Rectal smooth muscle tissue (tissue), 1 donor: ENCODE measurements at regions not wholly inside any gene's neighbourhood (a gene's known extent, or its start where the extent isn't known, plus 50 kb on each side); places are given as distances from the start of the nearest gene placed in this dataset.
"Not testable (repeated sequence)": the region's sequence is repeated elsewhere in the genome, so short reads cannot be mapped to it uniquely, and the experiment has no call there.

Experiments used
- H3K27ac ChIP-seq: one replicate; pipeline ENCODE4 v1.7.0; 2013; ENCODE audit warnings: low read depth, low read length, inconsistent platforms
- H3K27me3 ChIP-seq: one replicate; pipeline ENCODE4 v1.7.0; 2013; ENCODE audit warnings: low read length; ENCODE audit not compliant: control insufficient read depth, insufficient read depth
- H3K36me3 ChIP-seq: one replicate; pipeline ENCODE4 v1.7.0; 2013; ENCODE audit warnings: low read length; ENCODE audit not compliant: control insufficient read depth, insufficient read depth
- H3K4me1 ChIP-seq: one replicate; pipeline ENCODE4 v1.7.0; 2013; ENCODE audit warnings: low read length; ENCODE audit not compliant: control insufficient read depth, insufficient read depth
- H3K4me3 ChIP-seq: one replicate; pipeline ENCODE4 v1.7.0; 2013; ENCODE audit warnings: low read length
- H3K9ac ChIP-seq: one replicate; pipeline ENCODE4 v1.7.0; 2013; ENCODE audit warnings: low read length

- Histone ChIP-seq H3K9ac (no peak overlapping the region), H3K27ac (no peak overlapping the region), H3K36me3 (no peaks in the 10 kb centered on the region), H3K4me3 (no peak overlapping the region), H3K4me1 (no peaks in the 10 kb centered on the region), H3K27me3 (no peaks in the 10 kb centered on the region)
These were observed 148.2 kb upstream of the ARHGAP20 start for GRCh38 chr11:110860461-110860860.

DNA sequence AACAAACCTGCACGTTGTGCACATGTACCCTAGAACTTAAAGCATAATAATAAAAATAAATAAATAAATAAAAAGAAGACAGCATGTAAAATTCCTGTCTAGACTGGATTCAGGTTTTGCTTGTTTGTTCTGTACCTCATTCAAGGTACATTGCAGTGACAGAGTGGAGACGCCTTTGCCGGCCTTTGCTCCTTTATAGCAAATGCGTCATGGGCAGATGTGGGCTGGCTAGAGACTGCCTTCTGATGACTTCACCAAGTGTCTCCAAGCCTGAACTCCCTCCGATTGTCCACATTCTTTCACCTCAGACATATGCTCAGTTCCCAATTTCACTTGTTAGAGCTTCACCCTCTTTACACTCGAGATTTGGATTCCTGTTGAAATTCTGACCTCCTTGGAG, 147.8 kb upstream of the ARHGAP20 start:
- Histone ChIP-seq H3K36me3 (no peaks in the 10 kb centered on the region), H3K27ac (no peak overlapping the region), H3K4me1 (no peaks in the 10 kb centered on the region), H3K9ac (no peak overlapping the region), H3K4me3 (no peak overlapping the region), H3K27me3 (no peaks in the 10 kb centered on the region)

- Histone ChIP-seq H3K36me3 (no peaks in the 10 kb centered on the region), H3K27ac (no peak overlapping the region), H3K4me3 (no peak overlapping the region), H3K4me1 (no peaks in the 10 kb centered on the region), H3K27me3 (no peaks in the 10 kb centered on the region), H3K9ac (no peak overlapping the region)
These were observed 147.1 kb upstream of the ARHGAP20 start for GRCh38 chr11:110859240-110859840.

GRCh38 chr11:110858547-110858921, 146.3 kb upstream of the ARHGAP20 start:
- no peaks in the 10 kb centered on the region for H3K36me3 ChIP-seq
- H3K4me3 ChIP-seq: no peak overlapping the region
- no peaks in the 10 kb centered on the region for H3K4me1 ChIP-seq
- no peak overlapping the region for H3K9ac ChIP-seq
- no peaks in the 10 kb centered on the region for H3K27me3 ChIP-seq
- no peak overlapping the region for H3K27ac ChIP-seq

DNA sequence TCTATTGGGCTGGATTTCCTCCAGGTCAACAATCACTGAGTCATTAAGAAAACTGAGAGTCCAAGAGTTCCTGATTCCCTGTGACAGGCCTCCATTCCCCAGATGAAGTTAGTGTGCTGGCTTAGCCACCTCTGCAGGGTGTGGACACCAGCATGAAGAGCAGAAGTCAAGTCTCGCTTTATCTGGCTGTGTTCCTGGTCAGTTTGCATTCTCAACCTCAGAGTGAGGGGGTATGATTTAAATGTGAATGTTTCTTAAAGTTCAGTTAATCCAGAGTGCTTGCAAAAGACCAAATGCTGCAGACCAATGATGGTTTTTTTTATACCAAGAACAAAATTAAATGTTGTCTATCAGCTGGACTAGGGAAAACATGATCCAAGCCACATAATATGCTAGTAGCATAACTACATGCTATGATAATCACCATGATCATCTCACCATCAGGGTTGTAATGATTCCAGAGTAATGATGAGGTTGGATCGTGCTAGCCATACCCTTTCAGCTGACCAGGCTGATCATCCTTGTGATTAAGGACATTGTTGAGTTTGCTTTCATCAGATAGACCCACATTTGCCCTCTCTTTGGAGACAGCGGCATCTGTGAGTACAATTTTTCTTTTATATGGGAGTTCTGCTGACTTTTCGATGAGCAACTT, 145.8 kb upstream of the ARHGAP20 start:
- no peaks in the 10 kb centered on the region for H3K36me3 ChIP-seq
- no peak overlapping the region for H3K27ac ChIP-seq
- H3K27me3 ChIP-seq: no peaks in the 10 kb centered on the region
- H3K4me3 ChIP-seq: no peak overlapping the region
- H3K9ac ChIP-seq: no peak overlapping the region
- no peaks in the 10 kb centered on the region for H3K4me1 ChIP-seq

DNA sequence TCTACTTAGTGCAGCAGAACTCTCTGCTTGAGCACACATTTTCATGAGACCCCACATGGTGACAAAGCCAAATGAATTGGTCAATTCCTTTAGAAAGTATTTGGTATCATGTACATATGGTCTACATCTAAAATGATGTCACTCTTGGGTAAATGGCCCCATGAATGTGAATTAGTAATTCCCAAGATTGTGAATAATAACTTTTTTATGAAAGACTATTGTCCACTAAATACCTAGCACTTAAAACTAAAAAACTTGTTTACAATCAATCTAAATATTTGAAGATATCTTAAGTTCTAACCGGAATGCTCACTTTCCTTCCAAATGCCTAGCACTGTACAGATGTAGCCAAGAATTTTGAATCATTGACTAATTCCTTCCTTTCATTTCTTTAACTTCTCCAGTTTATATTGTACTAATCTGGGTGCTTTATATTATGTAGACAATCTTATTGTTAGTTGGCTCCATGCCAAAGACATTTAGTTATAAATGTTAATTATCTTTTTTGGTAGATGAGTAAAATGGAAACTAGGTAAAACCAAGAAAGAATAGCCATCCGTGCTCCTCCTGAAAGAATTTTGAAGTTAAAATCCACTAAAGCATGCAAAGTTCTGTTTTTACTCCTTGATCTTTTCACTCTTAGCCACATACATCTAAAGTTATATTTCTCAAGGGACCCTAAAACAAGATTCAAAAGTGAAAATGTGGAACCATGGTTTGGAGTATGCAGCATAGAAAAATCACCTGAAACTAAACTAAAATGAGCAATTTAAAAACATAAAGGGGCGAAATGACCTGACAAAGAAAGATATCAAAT, 145.0 kb upstream of the ARHGAP20 start:
- no peaks in the 10 kb centered on the region for H3K27me3 ChIP-seq
- H3K4me1 ChIP-seq: no peaks in the 10 kb centered on the region
- H3K9ac ChIP-seq: no peak overlapping the region
- H3K4me3 ChIP-seq: no peak overlapping the region
- no peak overlapping the region for H3K27ac ChIP-seq
- no peaks in the 10 kb centered on the region for H3K36me3 ChIP-seq

DNA sequence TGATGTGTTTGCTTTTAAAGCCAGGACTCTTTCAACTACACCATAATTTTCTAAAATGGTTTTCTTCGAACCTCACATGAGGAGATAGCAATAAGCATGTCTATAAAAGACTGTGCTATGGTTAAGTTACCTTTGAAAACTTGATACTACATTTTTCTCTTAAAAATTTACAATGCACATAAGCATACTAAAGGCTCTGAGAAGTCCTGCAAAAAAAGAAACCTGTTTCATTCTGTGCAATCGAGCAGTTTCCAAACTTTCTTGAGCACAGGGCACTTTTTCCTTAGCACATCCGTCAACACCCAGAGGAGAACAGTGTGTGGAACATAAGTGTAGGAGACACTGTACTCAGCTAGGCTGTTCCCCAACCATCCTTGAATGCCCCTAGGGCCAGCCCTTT, 144.1 kb upstream of the ARHGAP20 start:
- Histone ChIP-seq H3K4me1 (no peaks in the 10 kb centered on the region), H3K27ac (no peak overlapping the region), H3K36me3 (no peaks in the 10 kb centered on the region)

GRCh38 chr11:110855191-110855590, 143.0 kb upstream of the ARHGAP20 start:
- H3K9ac ChIP-seq: no peak overlapping the region
- H3K36me3 ChIP-seq: no peaks in the 10 kb centered on the region
- H3K4me3 ChIP-seq: no peak overlapping the region
- H3K27me3 ChIP-seq: no peaks in the 10 kb centered on the region
- H3K4me1 ChIP-seq: no peaks in the 10 kb centered on the region
- no peak overlapping the region for H3K27ac ChIP-seq

More for the DNA sequence above, 144.1 kb upstream of the ARHGAP20 start:
- H3K9ac ChIP-seq: no peak overlapping the region
- H3K4me3 ChIP-seq: no peak overlapping the region
- no peaks in the 10 kb centered on the region for H3K27me3 ChIP-seq

- Histone ChIP-seq H3K27ac (no peak overlapping the region), H3K27me3 (no peaks in the 10 kb centered on the region)
These were observed 140.8 kb upstream of the ARHGAP20 start for GRCh38 chr11:110852921-110853490.

GRCh38 chr11:110850846-110851245, 138.6 kb upstream of the ARHGAP20 start:
- Histone ChIP-seq H3K9ac (no peak overlapping the region), H3K27me3 (no peaks in the 10 kb centered on the region), H3K4me3 (no peak overlapping the region), H3K27ac (no peak overlapping the region), H3K36me3 (no peaks in the 10 kb centered on the region), H3K4me1 (no peaks in the 10 kb centered on the region)

More at GRCh38 chr11:110852921-110853490, 140.8 kb upstream of the ARHGAP20 start:
- H3K9ac ChIP-seq: no peak overlapping the region
- H3K4me3 ChIP-seq: no peak overlapping the region
- no peaks in the 10 kb centered on the region for H3K36me3 ChIP-seq
- H3K4me1 ChIP-seq: no peaks in the 10 kb centered on the region

DNA sequence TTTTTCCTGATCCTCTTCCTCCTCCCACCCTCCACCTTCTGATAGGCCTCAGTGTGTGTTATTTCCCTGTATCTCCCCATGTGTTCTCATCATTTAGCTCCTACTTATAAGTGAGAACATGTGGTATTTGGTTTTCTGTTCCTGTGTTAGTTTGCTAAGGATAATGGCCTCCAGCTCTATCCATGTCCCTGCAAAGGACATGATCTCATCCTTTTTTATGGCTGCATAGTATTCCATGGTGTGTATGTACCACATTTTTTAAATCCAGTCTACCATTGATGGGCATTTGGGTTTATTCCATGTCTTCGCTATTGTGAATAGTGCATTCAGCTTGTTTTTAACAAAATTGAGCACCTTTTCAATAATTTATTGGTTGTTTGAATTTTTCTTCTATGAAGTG, 130.8 kb upstream of the ARHGAP20 start:
- H3K27me3 ChIP-seq, H3K9ac ChIP-seq, H3K36me3 ChIP-seq, H3K27ac ChIP-seq, H3K4me1 ChIP-seq, H3K4me3 ChIP-seq: not testable (repeated sequence)

DNA sequence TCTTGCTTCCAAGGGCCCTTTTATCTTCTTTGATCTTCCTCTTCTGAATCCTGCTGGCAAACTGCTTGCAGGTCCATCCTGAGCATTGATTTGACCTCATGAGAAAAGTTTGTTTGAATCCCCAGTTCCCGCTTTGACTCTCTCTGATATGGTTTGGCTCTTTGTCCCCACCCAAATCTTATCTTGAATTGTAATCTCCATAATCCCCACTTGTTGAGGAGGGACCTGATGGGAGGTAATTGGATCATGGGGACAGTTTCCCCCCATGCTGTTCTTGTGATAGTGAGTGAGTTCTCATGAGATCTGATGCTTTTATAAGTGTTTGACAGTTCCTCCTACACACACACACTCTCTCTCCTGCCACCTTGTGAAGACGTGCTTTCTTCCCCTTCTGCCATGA, 126.6 kb upstream of the ARHGAP20 start:
- Histone ChIP-seq H3K27me3 (no peaks in the 10 kb centered on the region), H3K36me3 (no peaks in the 10 kb centered on the region), H3K9ac (no peak overlapping the region), H3K27ac (no peak overlapping the region), H3K4me3 (no peak overlapping the region), H3K4me1 (no peaks in the 10 kb centered on the region)
